Endothelial cell of umbilical vein (primary cell): ENCODE measurements at regions not wholly inside any gene's neighbourhood (a gene's known extent, or its start where the extent isn't known, plus 50 kb on each side); places are given as distances from the start of the nearest gene placed in this dataset.

Experiments used
- BruUV-seq: library from RNA; stranded (reverse); fragments of 400-500 nt; replicated peaks from 2 replicates; lab custom pipeline; 2021; lab: Mats Ljungman, UMichigan
- CTCF ChIA-PET: fragments of 300-600, 350-600 bp; sonication (Branson Sonifier 250); formaldehyde crosslinking; loops from one replicate; lab custom pipeline; 2021; ENCODE audit warnings: antibody characterized with exemption, inconsistent platforms; lab: Charles Lee
- POLR2A ChIA-PET: fragments of 300-600, 350-600 bp; sonication (Branson Sonifier 250); formaldehyde crosslinking; loops from one replicate; lab custom pipeline; 2021; ENCODE audit warnings: antibody characterized with exemption, inconsistent platforms; lab: Charles Lee
- DNase-seq: peaks from one replicate; pipeline ENCODE4 v3.0.0-alpha.2; 2011; ENCODE audit warnings: low read depth, low spot score
- FAIRE-seq: peaks from 2 replicates; lab custom pipeline; 2011; peaks lifted over from hg19 to GRCh38; lab: Jason Lieb, UNC
- H2AFZ ChIP-seq: 2 replicates; pipeline ENCODE4 v1.6.0; 2012; ENCODE audit warnings: low read depth, low read length, control low read depth, inconsistent platforms
- H3K27ac ChIP-seq: 2 replicates; pipeline ENCODE4 v1.5.1; 2011; ENCODE audit warnings: low read depth, mild to moderate bottlenecking, control low read depth, low read length, moderate library complexity; ENCODE audit not compliant: insufficient read depth
- H3K27me3 ChIP-seq, 2 experiments: 2 replicates each; pipeline versions ENCODE4 v1.6.0 to v1.6.1; 2011; ENCODE audit warnings: low read length in 2 of 2, mixed read lengths in 1 of 2; ENCODE audit not compliant: control insufficient read depth in 2 of 2, insufficient read depth in 2 of 2
- H3K36me3 ChIP-seq, 2 experiments: 2 replicates in 1 of 2; 3 replicates in 1 of 2; pipeline ENCODE4 v1.5.1; 2011; ENCODE audit warnings: low read length in 2 of 2, mild to moderate bottlenecking in 1 of 2, moderate library complexity in 1 of 2; ENCODE audit not compliant: control insufficient read depth in 2 of 2, insufficient read depth in 2 of 2; ENCODE audit errors: extremely low read depth in 1 of 2
- H3K4me1 ChIP-seq: 3 replicates; pipeline ENCODE4 v1.5.1; 2011; ENCODE audit warnings: mild to moderate bottlenecking, low read length; ENCODE audit not compliant: control insufficient read depth, insufficient read depth; ENCODE audit errors: extremely low read depth
- H3K4me2 ChIP-seq: 2 replicates; pipeline ENCODE4 v1.6.1; 2011; ENCODE audit warnings: low read length, control low read depth, mixed read lengths; ENCODE audit not compliant: insufficient read depth
- H3K4me3 ChIP-seq, 3 experiments: fragments of 200-600 bp in 1 of 3; sonication (generic), shearing (Covaris generic) in 1 of 3; replicated peaks in 1 of 3; 2 replicates each; pipeline ENCODE4 v1.5.1; 2011 to 2016; ENCODE audit warnings: control low read depth in 3 of 3, low read length in 3 of 3, mild to moderate bottlenecking in 2 of 3, inconsistent platforms in 1 of 3, low read depth in 1 of 3, moderate library complexity in 1 of 3; ENCODE audit not compliant: insufficient read depth in 1 of 3
- H3K79me2 ChIP-seq: 2 replicates; pipeline ENCODE4 v1.6.0; 2012; ENCODE audit warnings: low read length, inconsistent platforms; ENCODE audit not compliant: control insufficient read depth, insufficient read depth
- H3K9ac ChIP-seq: replicated peaks from 2 replicates; pipeline ENCODE3; 2011; ENCODE audit warnings: low read length, control low read depth; ENCODE audit not compliant: insufficient read depth; ENCODE audit errors: extremely low read depth
- H3K9me1 ChIP-seq: replicated peaks from 3 replicates; pipeline ENCODE4 v1.6.0; 2011; ENCODE audit warnings: mild to moderate bottlenecking, low read length; ENCODE audit not compliant: control insufficient read depth, insufficient read depth; ENCODE audit errors: extremely low read depth
- H3K9me3 ChIP-seq: replicated peaks from 2 replicates; pipeline ENCODE4 v1.5.1; 2012; ENCODE audit warnings: low read length, inconsistent platforms; ENCODE audit not compliant: control insufficient read depth, insufficient read depth
- H4K20me1 ChIP-seq: replicated peaks from 2 replicates; pipeline ENCODE3; 2011; ENCODE audit warnings: mild to moderate bottlenecking, low read length; ENCODE audit not compliant: control insufficient read depth, insufficient read depth; ENCODE audit errors: extremely low read depth
- EZH2 ChIP-seq: IDR thresholded peaks from 2 replicates; pipeline ENCODE4 v1.6.1; 2012; ENCODE audit warnings: borderline replicate concordance, low read depth, mild to moderate bottlenecking, moderate library complexity, low read length, inconsistent platforms; ENCODE audit not compliant: severe bottlenecking
- FOS ChIP-seq: IDR thresholded peaks from 2 replicates; pipeline ENCODE4 v1.6.1; 2011; ENCODE audit warnings: mild to moderate bottlenecking, low read length, moderate library complexity, borderline replicate concordance; ENCODE audit not compliant: insufficient read depth
- GATA2 ChIP-seq: IDR thresholded peaks from 2 replicates; pipeline ENCODE4 v1.7.0; 2011; ENCODE audit warnings: low read depth, mild to moderate bottlenecking, moderate library complexity, mixed read lengths, low read length; ENCODE audit not compliant: insufficient read length, insufficient read depth
- JUN ChIP-seq: IDR thresholded peaks from 2 replicates; pipeline ENCODE4 v1.6.1; 2011; ENCODE audit warnings: borderline replicate concordance, low read depth; ENCODE audit not compliant: insufficient read length, insufficient read depth
- MYC ChIP-seq: IDR thresholded peaks from one replicate; pipeline ENCODE4 v1.6.1; 2011; ENCODE audit warnings: mild to moderate bottlenecking, low read depth, low read length
- POLR2A ChIP-seq: IDR thresholded peaks from 2 replicates; pipeline ENCODE4 v1.6.1; 2012; ENCODE audit warnings: low read depth, mild to moderate bottlenecking, control low read depth, low read length
- POLR2AphosphoS5 ChIP-seq: IDR thresholded peaks from 2 replicates; pipeline ENCODE4 v1.6.1; 2012; ENCODE audit warnings: low read depth, mild to moderate bottlenecking, control low read depth, low read length, moderate library complexity; ENCODE audit not compliant: insufficient read depth
- dilution Hi-C: fragments of 300-500 bp; cut with MboI; formaldehyde crosslinking; loops from one replicate; pipeline ENCODE4 v1.15.0; 2019; ENCODE audit warnings: low sequenced_read_pairs; ENCODE audit not compliant: extremely low pct_ligation_motif_present
- intact Hi-C: fragments of 100-400 bp; cut with micrococcal nuclease; formaldehyde crosslinking; loops from one replicate; pipeline ENCODE4 v1.10.0; 2022
- TF ChIP-seq, protein P1 (sequence below), 2 donors: IDR thresholded peaks; 1 replicate in 1 of 2; 2 replicates in 1 of 2; pipeline ENCODE4 v1.5.1; 2011; ENCODE audit warnings: low read length in 2 of 2, mild to moderate bottlenecking in 2 of 2, moderate library complexity in 2 of 2, control low read depth in 1 of 2, inconsistent platforms in 1 of 2, low read depth in 1 of 2; ENCODE audit not compliant: insufficient read depth in 1 of 2; ENCODE audit errors: extremely low read depth in 1 of 2
- TF ChIP-seq, protein P2 (sequence below): IDR thresholded peaks from 2 replicates; pipeline ENCODE4 v1.6.1; 2011; ENCODE audit not compliant: insufficient read depth, insufficient read length

DNA sequence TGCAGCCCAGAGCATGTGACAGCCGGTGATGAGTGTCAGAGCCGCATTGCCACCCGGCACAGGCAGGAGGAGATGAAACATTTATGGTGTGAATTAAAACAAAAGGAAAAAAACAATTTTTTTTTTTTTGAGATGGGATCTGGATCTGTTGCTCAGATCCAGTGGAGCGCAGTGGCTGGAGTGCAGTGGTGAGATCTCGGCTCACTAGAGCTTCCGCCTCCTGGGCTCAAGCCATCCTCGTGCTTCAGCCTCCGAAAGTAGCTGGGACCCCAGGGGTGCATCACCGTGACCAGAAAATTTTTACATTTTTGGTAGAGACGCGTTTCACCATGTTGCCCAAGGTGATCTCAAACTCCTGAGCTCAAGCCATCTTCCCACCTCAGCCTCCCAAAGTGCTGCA lies 182.1 kb upstream of the SALL3 start:
- POLR2A ChIA-PET, result no interaction called here
- no peaks in the 10 kb centered on the region for H3K36me3 ChIP-seq
- FAIRE-seq, result no peak
- no peak overlapping the region for H3K4me3 ChIP-seq
- H3K9me3 ChIP-seq, result peaks cover 13% of the 10 kb centered on the region
- BruUV-seq, result no TSS peak
- dilution Hi-C loops (no loop called here), intact Hi-C loops (no loop called here)
- no peak overlapping the region for H3K9ac ChIP-seq
- no peak overlapping the region for H2AFZ ChIP-seq
- no peak overlapping the region for H3K27ac ChIP-seq
- no peaks in the 10 kb centered on the region for H3K4me1 ChIP-seq
- no peaks in the 10 kb centered on the region for H3K27me3 ChIP-seq
- H3K9me1 ChIP-seq, result no peaks in the 10 kb centered on the region
- H4K20me1 ChIP-seq, result no peaks in the 10 kb centered on the region
- H3K4me2 ChIP-seq, result no peak overlapping the region
- CTCF ChIA-PET, result no interaction called here
- no peak for DNase-seq
- TF ChIP-seq, protein P1, sequence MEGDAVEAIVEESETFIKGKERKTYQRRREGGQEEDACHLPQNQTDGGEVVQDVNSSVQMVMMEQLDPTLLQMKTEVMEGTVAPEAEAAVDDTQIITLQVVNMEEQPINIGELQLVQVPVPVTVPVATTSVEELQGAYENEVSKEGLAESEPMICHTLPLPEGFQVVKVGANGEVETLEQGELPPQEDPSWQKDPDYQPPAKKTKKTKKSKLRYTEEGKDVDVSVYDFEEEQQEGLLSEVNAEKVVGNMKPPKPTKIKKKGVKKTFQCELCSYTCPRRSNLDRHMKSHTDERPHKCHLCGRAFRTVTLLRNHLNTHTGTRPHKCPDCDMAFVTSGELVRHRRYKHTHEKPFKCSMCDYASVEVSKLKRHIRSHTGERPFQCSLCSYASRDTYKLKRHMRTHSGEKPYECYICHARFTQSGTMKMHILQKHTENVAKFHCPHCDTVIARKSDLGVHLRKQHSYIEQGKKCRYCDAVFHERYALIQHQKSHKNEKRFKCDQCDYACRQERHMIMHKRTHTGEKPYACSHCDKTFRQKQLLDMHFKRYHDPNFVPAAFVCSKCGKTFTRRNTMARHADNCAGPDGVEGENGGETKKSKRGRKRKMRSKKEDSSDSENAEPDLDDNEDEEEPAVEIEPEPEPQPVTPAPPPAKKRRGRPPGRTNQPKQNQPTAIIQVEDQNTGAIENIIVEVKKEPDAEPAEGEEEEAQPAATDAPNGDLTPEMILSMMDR (IDR thresholded peaks at IDR 0.05; ENCODE audit: extremely low read depth in 1 of 2, insufficient read depth in 1 of 2, low read depth in 1 of 2, low read length in 2 of 2), result no peak
- TF ChIP-seq EZH2, result no peak
- TF ChIP-seq MYC, result no peak
- no peak for TF ChIP-seq POLR2A
- TF ChIP-seq, protein P2, sequence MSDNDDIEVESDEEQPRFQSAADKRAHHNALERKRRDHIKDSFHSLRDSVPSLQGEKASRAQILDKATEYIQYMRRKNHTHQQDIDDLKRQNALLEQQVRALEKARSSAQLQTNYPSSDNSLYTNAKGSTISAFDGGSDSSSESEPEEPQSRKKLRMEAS, result no peak
- no peak for TF ChIP-seq GATA2
- no peak for TF ChIP-seq POLR2AphosphoS5
- TF ChIP-seq JUN, result no peak
- TF ChIP-seq FOS, result no peak
- H3K79me2 ChIP-seq, result no peaks in the 10 kb centered on the region
